A549 (cell line): ENCODE measurements at regions not wholly inside any gene's neighbourhood (a gene's known extent, or its start where the extent isn't known, plus 50 kb on each side); places are given as distances from the start of the nearest gene placed in this dataset.

ENCODE experiments used
- CTCF ChIP-seq: fragments of >200 bp; sonication (Bioruptor Twin); formaldehyde crosslinking; IDR thresholded peaks from 3 replicates; pipeline ENCODE4 v1.5.1; 2016
- ELK1 ChIP-seq: fragments of 150-350 bp; IDR thresholded peaks from 2 replicates; pipeline ENCODE4 v1.6.1; 2014; ENCODE audit warnings: low read depth, mild to moderate bottlenecking, low read length
- EP300 ChIP-seq, 2 experiments: fragments of >200 bp; sonication (Bioruptor Twin); formaldehyde crosslinking; IDR thresholded peaks; 2 replicates in 1 of 2; 3 replicates in 1 of 2; pipeline ENCODE4 v1.6.1; 2016 to 2017
- ESRRA ChIP-seq: fragments of 150-350 bp; IDR thresholded peaks from 2 replicates; pipeline ENCODE4 v1.6.1; 2014; ENCODE audit warnings: mild to moderate bottlenecking, low read length, borderline replicate concordance
- FOSL2 ChIP-seq, 2 experiments: fragments of 450-650 bp in 1 of 2; fragments of >200 bp in 1 of 2; sonication (Bioruptor Twin) in 1 of 2; formaldehyde crosslinking; IDR thresholded peaks; 2 replicates each; pipeline versions ENCODE4 v1.5.0 to v1.6.1; 2016 to 2020; ENCODE audit warnings: mild to moderate bottlenecking in 1 of 2, moderate library complexity in 1 of 2
- HDAC2 ChIP-seq: fragments of 200-600 bp; sonication (generic); IDR thresholded peaks from 2 replicates; pipeline ENCODE4 v1.6.1; 2016
- HES2 ChIP-seq: fragments of >200 bp; sonication (Bioruptor Twin); formaldehyde crosslinking; IDR thresholded peaks from 2 replicates; pipeline ENCODE4 v1.6.1; 2016
- JUN ChIP-seq, 2 experiments: fragments of >200 bp; sonication (Bioruptor Twin); formaldehyde crosslinking; IDR thresholded peaks; 2 replicates in 1 of 2; 3 replicates in 1 of 2; pipeline ENCODE4 v1.6.1; 2016 to 2017
- NPAS2 ChIP-seq: fragments of 250-450 bp; sonication (Bioruptor Pico); IDR thresholded peaks from 2 replicates; pipeline ENCODE4 v1.8.0; 2022; ENCODE audit warnings: mild to moderate bottlenecking, moderate library complexity, borderline replicate concordance
- POLR2A ChIP-seq: IDR thresholded peaks from 2 replicates; pipeline ENCODE4 v1.6.1; 2012; ENCODE audit warnings: mild to moderate bottlenecking, low read length
- RAD21 ChIP-seq, 2 experiments: fragments of >200 bp in 1 of 2; sonication (Bioruptor Twin) in 1 of 2; formaldehyde crosslinking in 1 of 2; IDR thresholded peaks in 1 of 2; conservative IDR thresholded peaks in 1 of 2; 2 replicates in 1 of 2; 3 replicates in 1 of 2; pipeline ENCODE4 v1.6.1; 2012 to 2018; ENCODE audit warnings: inconsistent platforms in 1 of 2
- RCOR1 ChIP-seq: fragments of 150-350 bp; IDR thresholded peaks from 2 replicates; pipeline ENCODE4 v1.6.1; 2014; ENCODE audit warnings: antibody characterized with exemption, low read length, low read depth
- SMC3 ChIP-seq: fragments of >200 bp; sonication (Bioruptor Twin); formaldehyde crosslinking; IDR thresholded peaks from 3 replicates; pipeline ENCODE4 v1.6.1; 2018; ENCODE audit warnings: inconsistent platforms
- ZFP36 ChIP-seq: fragments of 450-650 bp; IDR thresholded peaks from 2 replicates; pipeline ENCODE4 v1.6.1; 2014; ENCODE audit warnings: borderline replicate concordance; ENCODE audit not compliant: partially characterized antibody

DNA sequence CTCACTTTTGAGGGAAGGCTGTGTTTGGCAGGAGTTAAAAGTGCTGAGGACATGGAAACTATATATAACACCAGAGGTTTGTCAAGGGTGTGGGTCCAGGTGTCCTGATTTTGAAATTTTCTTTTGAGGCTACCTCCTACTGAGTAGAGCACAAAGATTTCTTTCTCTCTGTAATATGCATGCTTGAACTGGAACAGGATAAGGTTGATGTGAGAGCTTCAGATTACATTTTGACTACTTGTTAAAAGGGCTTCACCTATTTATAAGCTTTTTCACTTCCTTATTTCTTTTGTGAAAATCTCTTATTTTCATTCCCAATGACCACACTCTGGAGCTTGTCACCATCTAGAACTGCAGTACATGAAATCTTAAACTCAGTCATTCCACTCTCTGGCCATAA is 59.8 kb upstream of the PLA2G4A start:
- no peak for TF ChIP-seq CTCF
- no peak for TF ChIP-seq POLR2A
- TF ChIP-seq EP300 (IDR thresholded peaks at IDR 0.05): no peak
- TF ChIP-seq RCOR1: no peak
- no peak for TF ChIP-seq ESRRA
- no peak for TF ChIP-seq ZFP36
- no peak for TF ChIP-seq SMC3
- no peak for TF ChIP-seq NPAS2 (CRISPR knock-in tag)
- no peak for TF ChIP-seq HES2
- TF ChIP-seq RAD21 (conservative IDR thresholded peaks at IDR 0.05 in 1 of 2, IDR thresholded peaks at IDR 0.05 in 1 of 2): no peak
- TF ChIP-seq JUN (IDR thresholded peaks at IDR 0.05): no peak
- no peak for TF ChIP-seq FOSL2 (IDR thresholded peaks at IDR 0.05)
- no peak for TF ChIP-seq FOSL2 (CRISPR knock-in tag; IDR thresholded peaks at IDR 0.05)
- TF ChIP-seq HDAC2: no peak
- TF ChIP-seq ELK1: no peak
